Testis (tissue), 2 donors: ENCODE measurements at regions not wholly inside any gene's neighbourhood (a gene's known extent, or its start where the extent isn't known, plus 50 kb on each side); places are given as distances from the start of the nearest gene placed in this dataset.
"Not testable (repeated sequence)": the region's sequence is repeated elsewhere in the genome, so short reads cannot be mapped to it uniquely, and the experiment has no call there.

Source experiments
- POLR2A ChIP-seq: fragments of 450-650 bp; IDR thresholded peaks from one replicate; pipeline ENCODE4 v1.6.1; 2017; ENCODE audit warnings: antibody characterized with exemption, mild to moderate bottlenecking, moderate library complexity
- TF ChIP-seq, protein P1 (sequence below), 3 experiments: fragments of 450-650 bp in 2 of 3; fragments of 200-600 bp in 1 of 3; sonication (generic) in 1 of 3; IDR thresholded peaks; one replicate each; pipeline ENCODE4 v1.5.1; 2016 to 2019; ENCODE audit warnings: antibody characterized with exemption in 3 of 3, mild to moderate bottlenecking in 2 of 3, moderate library complexity in 1 of 3

DNA sequence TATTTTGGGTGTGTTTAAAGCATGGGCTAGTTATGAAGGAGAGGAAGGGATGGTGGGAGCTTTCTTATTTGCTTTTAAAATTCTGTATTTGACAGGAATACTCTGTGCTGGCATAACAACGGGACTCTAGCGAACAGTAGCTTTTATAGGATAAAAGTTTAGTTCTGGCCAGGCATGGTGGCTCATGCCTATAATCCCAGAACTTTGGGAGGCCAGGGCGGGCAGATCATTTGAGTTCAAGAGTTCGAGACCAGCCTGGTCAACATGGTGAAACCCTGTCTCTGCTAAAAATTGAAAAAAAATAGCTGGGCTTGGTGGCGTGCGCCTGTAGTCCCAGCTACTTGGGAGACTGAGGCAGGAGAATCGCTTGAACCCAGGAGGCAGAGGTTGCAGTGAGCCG lies 71.5 kb upstream of the GADD45A start:
- TF ChIP-seq POLR2A = not testable (repeated sequence)
- TF ChIP-seq, protein P1, sequence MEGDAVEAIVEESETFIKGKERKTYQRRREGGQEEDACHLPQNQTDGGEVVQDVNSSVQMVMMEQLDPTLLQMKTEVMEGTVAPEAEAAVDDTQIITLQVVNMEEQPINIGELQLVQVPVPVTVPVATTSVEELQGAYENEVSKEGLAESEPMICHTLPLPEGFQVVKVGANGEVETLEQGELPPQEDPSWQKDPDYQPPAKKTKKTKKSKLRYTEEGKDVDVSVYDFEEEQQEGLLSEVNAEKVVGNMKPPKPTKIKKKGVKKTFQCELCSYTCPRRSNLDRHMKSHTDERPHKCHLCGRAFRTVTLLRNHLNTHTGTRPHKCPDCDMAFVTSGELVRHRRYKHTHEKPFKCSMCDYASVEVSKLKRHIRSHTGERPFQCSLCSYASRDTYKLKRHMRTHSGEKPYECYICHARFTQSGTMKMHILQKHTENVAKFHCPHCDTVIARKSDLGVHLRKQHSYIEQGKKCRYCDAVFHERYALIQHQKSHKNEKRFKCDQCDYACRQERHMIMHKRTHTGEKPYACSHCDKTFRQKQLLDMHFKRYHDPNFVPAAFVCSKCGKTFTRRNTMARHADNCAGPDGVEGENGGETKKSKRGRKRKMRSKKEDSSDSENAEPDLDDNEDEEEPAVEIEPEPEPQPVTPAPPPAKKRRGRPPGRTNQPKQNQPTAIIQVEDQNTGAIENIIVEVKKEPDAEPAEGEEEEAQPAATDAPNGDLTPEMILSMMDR (IDR thresholded peaks at IDR 0.05) = not testable (repeated sequence)
